Omental fat pad (tissue), 3 donors: ENCODE measurements at regions not wholly inside any gene's neighbourhood (a gene's known extent, or its start where the extent isn't known, plus 50 kb on each side); places are given as distances from the start of the nearest gene placed in this dataset.
"Not testable (repeated sequence)": the region's sequence is repeated elsewhere in the genome, so short reads cannot be mapped to it uniquely, and the experiment has no call there.

Experiments used
- ATAC-seq: fragments of 150-250 bp; one replicate; pipeline ENCODE4 v1.9.1; 2016; ENCODE audit warnings: mild to moderate bottlenecking, moderate library complexity; ENCODE audit not compliant: low FRiP score
- DNase-seq: peaks from one replicate; pipeline ENCODE4 v3.0.0-alpha.2; 2019; ENCODE audit warnings: low spot score
- TF ChIP-seq, protein P1 (sequence below), 3 donors: fragments of 450-650 bp; IDR thresholded peaks; one replicate each; pipeline ENCODE4 v1.5.1; 2016 to 2017; ENCODE audit warnings: antibody characterized with exemption in 3 of 3, mild to moderate bottlenecking in 3 of 3, moderate library complexity in 2 of 3

GRCh38 chr7:91777522-91777921 lies 103.0 kb downstream of the MTERF1 start:
- TF ChIP-seq, protein P1, sequence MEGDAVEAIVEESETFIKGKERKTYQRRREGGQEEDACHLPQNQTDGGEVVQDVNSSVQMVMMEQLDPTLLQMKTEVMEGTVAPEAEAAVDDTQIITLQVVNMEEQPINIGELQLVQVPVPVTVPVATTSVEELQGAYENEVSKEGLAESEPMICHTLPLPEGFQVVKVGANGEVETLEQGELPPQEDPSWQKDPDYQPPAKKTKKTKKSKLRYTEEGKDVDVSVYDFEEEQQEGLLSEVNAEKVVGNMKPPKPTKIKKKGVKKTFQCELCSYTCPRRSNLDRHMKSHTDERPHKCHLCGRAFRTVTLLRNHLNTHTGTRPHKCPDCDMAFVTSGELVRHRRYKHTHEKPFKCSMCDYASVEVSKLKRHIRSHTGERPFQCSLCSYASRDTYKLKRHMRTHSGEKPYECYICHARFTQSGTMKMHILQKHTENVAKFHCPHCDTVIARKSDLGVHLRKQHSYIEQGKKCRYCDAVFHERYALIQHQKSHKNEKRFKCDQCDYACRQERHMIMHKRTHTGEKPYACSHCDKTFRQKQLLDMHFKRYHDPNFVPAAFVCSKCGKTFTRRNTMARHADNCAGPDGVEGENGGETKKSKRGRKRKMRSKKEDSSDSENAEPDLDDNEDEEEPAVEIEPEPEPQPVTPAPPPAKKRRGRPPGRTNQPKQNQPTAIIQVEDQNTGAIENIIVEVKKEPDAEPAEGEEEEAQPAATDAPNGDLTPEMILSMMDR (IDR thresholded peaks at IDR 0.05) = no peak
- no peak for ATAC-seq
- no peak for DNase-seq

GRCh38 chr7:91778416-91778815 lies 102.1 kb downstream of the MTERF1 start:
- no peak for DNase-seq
- TF ChIP-seq, protein P1 (IDR thresholded peaks at IDR 0.05) = no peak
- ATAC-seq = no peak

DNA sequence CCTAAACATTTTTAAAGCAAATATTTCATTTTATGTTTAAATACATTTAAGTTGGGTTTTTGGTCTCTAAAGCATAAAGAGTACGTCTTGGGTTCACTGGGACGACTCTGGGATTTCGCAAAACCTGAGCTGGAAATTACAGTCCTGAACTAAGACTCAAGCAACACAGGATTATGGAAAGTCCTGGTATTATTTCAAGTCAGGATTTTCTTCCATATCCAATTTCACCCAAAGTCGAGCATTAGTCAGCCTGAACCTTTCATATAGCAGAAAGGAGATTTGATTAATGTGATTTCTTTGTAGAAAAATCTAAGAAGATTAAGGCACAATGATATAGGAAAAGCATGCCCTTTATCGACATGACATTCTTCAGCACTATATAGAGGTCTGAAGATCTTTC lies 100.0 kb downstream of the MTERF1 start:
- TF ChIP-seq, protein P1 (IDR thresholded peaks at IDR 0.05) = no peak
- no peak for ATAC-seq
- no peak for DNase-seq

DNA sequence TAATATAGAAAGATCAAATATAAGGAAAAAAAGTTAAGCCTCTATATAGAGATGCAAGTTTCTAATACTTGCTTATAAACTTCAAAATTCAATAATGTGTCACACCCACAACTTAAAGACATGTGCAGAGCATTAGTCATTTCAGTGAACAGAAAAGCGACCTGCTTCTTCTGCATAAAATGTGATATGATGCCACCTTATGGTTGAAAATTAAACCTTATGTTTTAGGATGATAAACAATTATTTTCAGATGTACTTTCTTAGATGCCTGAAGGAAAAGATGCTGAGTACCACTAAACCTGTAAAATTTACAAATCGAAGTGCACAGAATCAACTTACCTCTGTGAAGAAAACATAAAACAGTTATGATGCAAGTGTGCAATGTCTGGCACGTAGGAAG lies 96.0 kb downstream of the MTERF1 start:
- ATAC-seq (no peak), DNase-seq (no peak)
- TF ChIP-seq, protein P1 (IDR thresholded peaks at IDR 0.05) = no peak

GRCh38 chr7:91787931-91788330 lies 92.6 kb downstream of the MTERF1 start:
- TF ChIP-seq, protein P1 (IDR thresholded peaks at IDR 0.05) = no peak
- no peak for ATAC-seq
- DNase-seq = no peak

GRCh38 chr7:91789086-91789485 lies 91.4 kb downstream of the MTERF1 start:
- DNase-seq (no peak), ATAC-seq (no peak)
- TF ChIP-seq, protein P1 (IDR thresholded peaks at IDR 0.05) = no peak

GRCh38 chr7:91789558-91789957 lies 90.9 kb downstream of the MTERF1 start:
- TF ChIP-seq, protein P1 (IDR thresholded peaks at IDR 0.05) = no peak
- DNase-seq (no peak), ATAC-seq (no peak)

GRCh38 chr7:91790646-91791045 lies 89.9 kb downstream of the MTERF1 start:
- DNase-seq, ATAC-seq: not testable (repeated sequence)
